HCT116 (cell line): ENCODE measurements at regions not wholly inside any gene's neighbourhood (a gene's known extent, or its start where the extent isn't known, plus 50 kb on each side); places are given as distances from the start of the nearest gene placed in this dataset.
"Not testable (repeated sequence)": the region's sequence is repeated elsewhere in the genome, so short reads cannot be mapped to it uniquely, and the experiment has no call there.

Experiments
- ATAC-seq: fragments of 200-7000 bp; cut with Tn5 transposase; 2 replicates; pipeline ENCODE4 v1.9.1; 2020; ENCODE audit warnings: mild to moderate bottlenecking, moderate library complexity
- BruUV-seq: library from RNA; stranded (reverse); fragments of 400-500 nt; replicated peaks from 2 replicates; lab custom pipeline; 2021; lab: Mats Ljungman, UMichigan
- CTCF ChIA-PET: fragments of 300-600 bp; sonication (Branson Sonifier 250); formaldehyde crosslinking; loops from one replicate; lab custom pipeline; 2021; ENCODE audit warnings: antibody characterized with exemption; lab: Charles Lee
- POLR2A ChIA-PET: fragments of 300-600, 350-600 bp; sonication (Branson Sonifier 250); formaldehyde crosslinking; loops from one replicate; lab custom pipeline; 2021; ENCODE audit warnings: antibody characterized with exemption; lab: Charles Lee
- RAD21 ChIA-PET, 2 experiments: fragments of 300-600 bp; sonication (Branson Sonifier 250); formaldehyde crosslinking; loops; one replicate each; lab custom pipeline; 2023; ENCODE audit warnings: low total read pairs in 2 of 2; ENCODE audit not compliant: uncharacterized antibody in 2 of 2, unreplicated experiment in 2 of 2, low non-redundant PET in 1 of 2; lab: Charles Lee
- DNase-seq: peaks from one replicate; pipeline ENCODE4 v3.0.0-alpha.2; 2010; ENCODE audit warnings: low read depth, low spot score
- H2AFZ ChIP-seq: fragments of 200-600 bp; shearing (Covaris generic), sonication (generic); 2 replicates; pipeline ENCODE4 v1.6.1; 2017; ENCODE audit warnings: low read depth, mixed run types, mixed read lengths, antibody characterized with exemption, low read length; ENCODE audit not compliant: poor library complexity, severe bottlenecking
- H3K27ac ChIP-seq: 2 replicates; pipeline ENCODE4 v1.5.1; 2012; ENCODE audit warnings: low read depth, low read length
- H3K27me3 ChIP-seq: fragments of 200-600 bp; sonication (generic); 2 replicates; pipeline ENCODE4 v1.6.1; 2016; ENCODE audit warnings: mixed run types, low read length, mixed read lengths; ENCODE audit not compliant: insufficient read depth
- H3K36me3 ChIP-seq, 2 experiments: fragments of 200-500 bp in 1 of 2; fragments of 200-600 bp in 1 of 2; sonication (Bioruptor generic) in 1 of 2; sonication (generic) in 1 of 2; 2 replicates each; pipeline versions ENCODE4 v1.5.1 to v1.6.1; 2014 to 2016; ENCODE audit warnings: low read length in 2 of 2, inconsistent platforms in 1 of 2, mixed read lengths in 1 of 2, mixed run types in 1 of 2; ENCODE audit not compliant: insufficient read depth in 2 of 2, control insufficient read depth in 1 of 2
- H3K4me1 ChIP-seq, 2 experiments: fragments of 200-600 bp in 1 of 2; sonication (generic) in 1 of 2; 2 replicates each; pipeline versions ENCODE4 v1.5.1 to v1.6.1; 2012 to 2017; ENCODE audit warnings: low read length in 2 of 2, inconsistent platforms in 1 of 2, mild to moderate bottlenecking in 1 of 2, mixed read lengths in 1 of 2, mixed run types in 1 of 2, moderate library complexity in 1 of 2; ENCODE audit not compliant: insufficient read depth in 2 of 2, control insufficient read depth in 1 of 2
- H3K4me2 ChIP-seq: fragments of 200-600 bp; sonication (generic); 2 replicates; pipeline ENCODE4 v1.6.1; 2017; ENCODE audit warnings: mixed run types, low read length, mixed read lengths
- H3K4me3 ChIP-seq, 2 experiments: fragments of 200-600 bp in 1 of 2; sonication (generic) in 1 of 2; replicated peaks in 1 of 2; 2 replicates each; pipeline ENCODE4 v1.5.1; 2011 to 2016; ENCODE audit warnings: low read length in 2 of 2, control low read depth in 1 of 2, low read depth in 1 of 2, mild to moderate bottlenecking in 1 of 2, mixed read lengths in 1 of 2, mixed run types in 1 of 2
- H3K79me2 ChIP-seq: fragments of 200-600 bp; sonication (generic); 2 replicates; pipeline ENCODE4 v1.6.1; 2017; ENCODE audit warnings: mild to moderate bottlenecking, mixed run types, low read length, moderate library complexity, mixed read lengths; ENCODE audit not compliant: insufficient read depth
- H3K9ac ChIP-seq: fragments of 200-600 bp; sonication (generic); 2 replicates; pipeline ENCODE4 v1.6.1; 2016; ENCODE audit warnings: low read length, mixed read lengths
- H3K9me2 ChIP-seq: fragments of 200-600 bp; sonication (generic), shearing (Covaris generic); 2 replicates; pipeline ENCODE4 v1.6.1; 2017; ENCODE audit warnings: mixed run types, mild to moderate bottlenecking, moderate library complexity; ENCODE audit not compliant: insufficient read depth
- H3K9me3 ChIP-seq, 2 experiments: fragments of 200-500 bp in 1 of 2; fragments of 200-600 bp in 1 of 2; sonication (Bioruptor generic) in 1 of 2; sonication (generic) in 1 of 2; 2 replicates each; pipeline ENCODE4 v1.6.1; 2014 to 2017; ENCODE audit warnings: low read length in 2 of 2, mixed read lengths in 2 of 2, inconsistent platforms in 1 of 2, low read depth in 1 of 2, mild to moderate bottlenecking in 1 of 2, mixed run types in 1 of 2, moderate library complexity in 1 of 2; ENCODE audit not compliant: control insufficient read depth in 1 of 2, insufficient read depth in 1 of 2
- H4K20me1 ChIP-seq: fragments of 200-600 bp; sonication (generic), shearing (Covaris generic); 2 replicates; pipeline ENCODE4 v1.6.1; 2017; ENCODE audit warnings: mixed run types, mild to moderate bottlenecking, moderate library complexity; ENCODE audit not compliant: insufficient read depth
- CBX3 ChIP-seq: IDR thresholded peaks from 2 replicates; pipeline ENCODE4 v1.6.1; 2012; ENCODE audit warnings: low read depth
- CEBPB ChIP-seq: IDR thresholded peaks from 2 replicates; pipeline ENCODE4 v1.6.1; 2012; ENCODE audit warnings: low read depth
- ELF1 ChIP-seq: IDR thresholded peaks from 2 replicates; pipeline ENCODE4 v1.6.1; 2012; ENCODE audit warnings: low read depth, borderline replicate concordance
- EZH2phosphoT487 ChIP-seq: fragments of 200-600 bp; IDR thresholded peaks from 2 replicates; pipeline ENCODE4 v1.6.1; 2018; ENCODE audit warnings: antibody characterized with exemption, borderline replicate concordance
- JUND ChIP-seq: IDR thresholded peaks from 2 replicates; pipeline ENCODE4 v1.6.1; 2012
- POLR2A ChIP-seq: IDR thresholded peaks from 2 replicates; pipeline ENCODE4 v1.7.0; 2011; ENCODE audit warnings: borderline replicate concordance; ENCODE audit not compliant: insufficient read depth, insufficient read length; ENCODE audit errors: extremely low read depth
- RAD21 ChIP-seq: IDR thresholded peaks from 2 replicates; pipeline ENCODE4 v1.6.1; 2012; ENCODE audit warnings: low read depth, mild to moderate bottlenecking
- SP1 ChIP-seq: IDR thresholded peaks from 2 replicates; pipeline ENCODE4 v1.6.1; 2012; ENCODE audit warnings: low read depth
- SRF ChIP-seq: IDR thresholded peaks from 2 replicates; pipeline ENCODE4 v1.6.1; 2012; ENCODE audit warnings: low read depth
- TCF7L2 ChIP-seq: IDR thresholded peaks from 2 replicates; pipeline ENCODE4 v1.7.0; 2011; ENCODE audit warnings: borderline replicate concordance, inconsistent platforms; ENCODE audit not compliant: insufficient read depth, insufficient read length; ENCODE audit errors: extremely low read depth
- YY1 ChIP-seq: IDR thresholded peaks from 2 replicates; pipeline ENCODE4 v1.6.1; 2011; ENCODE audit warnings: low read length, low read depth, moderate library complexity, mild to moderate bottlenecking; ENCODE audit not compliant: insufficient replicate concordance; ENCODE audit errors: extremely low read depth
- ZNF274 ChIP-seq: fragments of 200-500 bp; sonication (Bioruptor generic); IDR thresholded peaks from 2 replicates; pipeline ENCODE4 v1.6.1; 2014; ENCODE audit warnings: mild to moderate bottlenecking, low read depth, low read length, inconsistent platforms
- intact Hi-C: fragments of 100-400 bp; cut with micrococcal nuclease; formaldehyde crosslinking; loops from 2 replicates; pipeline ENCODE4 v1.10.0; 2022
- TF ChIP-seq, protein P1 (sequence below): IDR thresholded peaks from 2 replicates; pipeline ENCODE4 v1.6.1; 2012

DNA sequence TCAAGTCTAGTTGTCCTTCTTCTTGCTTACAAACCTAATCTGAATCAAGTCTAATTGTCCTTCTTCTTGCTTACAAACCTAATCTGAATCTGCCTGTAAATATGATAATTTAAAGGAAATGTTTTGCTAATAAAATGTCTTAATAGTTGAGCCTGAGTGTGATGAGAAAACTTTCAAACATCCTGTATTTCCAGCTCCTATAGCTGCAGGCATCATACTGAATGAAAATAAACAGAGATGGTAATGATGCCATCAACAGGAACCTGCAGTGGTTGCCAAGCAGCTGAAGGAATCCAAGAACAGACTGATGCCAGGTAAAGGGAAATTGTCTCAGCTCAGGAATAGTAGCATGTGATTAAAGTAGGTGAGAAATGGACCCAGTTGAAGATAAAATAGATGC, 156.1 kb upstream of the IRS4 start:
- Histone ChIP-seq H3K9ac (no peak overlapping the region), H3K9me3 (no peaks in the 10 kb centered on the region), H3K4me3 (no peak overlapping the region), H3K27ac (no peak overlapping the region), H3K36me3 (no peaks in the 10 kb centered on the region), H3K9me2 (no peaks in the 10 kb centered on the region), H4K20me1 (no peaks in the 10 kb centered on the region), H3K4me1 (no peaks in the 10 kb centered on the region), H3K4me2 (no peak overlapping the region), H2AFZ (no peak overlapping the region), H3K79me2 (no peaks in the 10 kb centered on the region), H3K27me3 (no peaks in the 10 kb centered on the region)
- RAD21 ChIA-PET: interaction anchor here in 1 of 2 experiments (0.6 kb wide), 1 partner anchor 594 kb away, joined by 3 read pairs; no protein-coding TSS in a partner anchor
- no TSS peak for BruUV-seq
- DNase-seq: no peak
- intact Hi-C loops: no loop called here
- ATAC-seq: no peak
- POLR2A ChIA-PET: no interaction called here
- CTCF ChIA-PET: no interaction called here
- TF ChIP-seq CEBPB: no peak
- TF ChIP-seq SRF: no peak
- TF ChIP-seq SP1: no peak

DNA sequence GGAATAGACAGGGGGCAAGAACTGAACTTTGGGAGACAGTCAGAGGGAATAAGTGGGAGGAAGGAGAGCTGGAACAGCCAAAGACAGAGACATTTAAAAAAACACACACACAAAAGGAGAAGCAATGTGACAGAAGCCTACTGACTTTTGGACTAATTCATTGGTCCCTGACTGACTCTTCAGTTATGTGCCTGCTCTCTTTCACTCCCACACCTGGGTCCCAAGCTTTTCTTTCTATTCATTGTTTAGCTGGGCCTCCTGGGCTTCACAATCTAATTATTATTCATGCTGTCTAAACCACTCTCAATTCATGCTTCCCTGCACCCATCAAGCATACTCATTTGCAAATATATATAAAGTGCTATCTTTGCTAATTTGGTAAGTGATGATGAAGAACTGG, 139.2 kb upstream of the IRS4 start:
- ChIA-PET POLR2A (no interaction called here), CTCF (no interaction called here), RAD21 (no interaction called here)
- no peak overlapping the region for H2AFZ ChIP-seq
- no peaks in the 10 kb centered on the region for H3K36me3 ChIP-seq
- no peaks in the 10 kb centered on the region for H3K4me1 ChIP-seq
- TF ChIP-seq RAD21 (no peak), YY1 (no peak), CBX3 (no peak), EZH2phosphoT487 (no peak), POLR2A (no peak), ZNF274 (no peak), ELF1 (no peak), SRF (no peak), TCF7L2 (no peak), JUND (no peak)
- TF ChIP-seq, protein P1, sequence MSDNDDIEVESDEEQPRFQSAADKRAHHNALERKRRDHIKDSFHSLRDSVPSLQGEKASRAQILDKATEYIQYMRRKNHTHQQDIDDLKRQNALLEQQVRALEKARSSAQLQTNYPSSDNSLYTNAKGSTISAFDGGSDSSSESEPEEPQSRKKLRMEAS: no peak
- H3K4me3 ChIP-seq: no peak overlapping the region
- no peaks in the 10 kb centered on the region for H3K27me3 ChIP-seq
- H3K9me2 ChIP-seq: no peaks in the 10 kb centered on the region
- intact Hi-C loops: no loop called here
- no peaks in the 10 kb centered on the region for H4K20me1 ChIP-seq
- no peak overlapping the region for H3K4me2 ChIP-seq
- DNase-seq: no peak
- no peak overlapping the region for H3K27ac ChIP-seq
- H3K79me2 ChIP-seq: no peaks in the 10 kb centered on the region
- H3K9ac ChIP-seq: no peak overlapping the region
- H3K9me3 ChIP-seq: no peaks in the 10 kb centered on the region
- BruUV-seq: no TSS peak
- no peak for ATAC-seq

DNA sequence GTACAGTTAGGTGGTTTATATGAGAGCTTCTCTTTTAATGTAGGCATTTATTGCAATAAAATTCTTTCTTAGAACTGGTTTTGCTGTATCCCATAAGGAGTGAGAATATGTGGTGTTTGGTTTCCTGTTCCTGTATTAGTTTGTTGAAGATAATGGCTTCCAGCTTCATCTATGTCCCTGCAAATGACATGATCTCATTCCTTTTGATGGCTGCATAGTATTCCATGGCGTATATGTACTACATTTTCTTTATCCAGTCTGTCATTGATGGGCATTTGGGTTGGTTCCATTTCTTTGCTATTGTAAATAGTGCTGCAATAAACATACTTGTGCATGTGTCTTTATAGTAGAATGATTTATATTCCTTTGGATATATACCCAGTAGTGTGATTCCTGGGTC, 106.7 kb upstream of the IRS4 start:
- POLR2A ChIA-PET, H3K9ac ChIP-seq, BruUV-seq, H3K36me3 ChIP-seq, H3K4me3 ChIP-seq, ATAC-seq, H3K79me2 ChIP-seq, H3K4me1 ChIP-seq, RAD21 ChIA-PET, H3K9me2 ChIP-seq, H3K9me3 ChIP-seq, DNase-seq, H3K27me3 ChIP-seq, H3K4me2 ChIP-seq, intact Hi-C loops, H2AFZ ChIP-seq, H4K20me1 ChIP-seq, H3K27ac ChIP-seq, CTCF ChIA-PET: not testable (repeated sequence)
